Thyroid gland (tissue), 4 donors: ENCODE measurements at regions not wholly inside any gene's neighbourhood (a gene's known extent, or its start where the extent isn't known, plus 50 kb on each side); places are given as distances from the start of the nearest gene placed in this dataset.

Experiments
- DNase-seq, 2 donors: peaks; one replicate each; pipeline ENCODE4 v3.0.0-alpha.2; 2019
- H3K27ac ChIP-seq, 3 donors: fragments of 200-600 bp; sonication (generic); 1 replicate in 2 of 3; 2 replicates in 1 of 3; pipeline ENCODE4 v1.5.1; 2016 to 2019; ENCODE audit warnings: mild to moderate bottlenecking in 1 of 3, moderate library complexity in 1 of 3
- H3K27me3 ChIP-seq: fragments of 200-600 bp; sonication (generic); one replicate; pipeline ENCODE4 v1.5.1; 2019
- H3K36me3 ChIP-seq, 2 donors: fragments of 200-600 bp; sonication (generic); one replicate each; pipeline ENCODE4 v1.5.1; 2016 to 2019
- H3K4me1 ChIP-seq, 2 donors: fragments of 200-600 bp; sonication (generic); one replicate each; pipeline ENCODE4 v1.5.1; 2017 to 2019
- H3K4me3 ChIP-seq, 3 donors: fragments of 200-600 bp; sonication (generic); replicated peaks in 1 of 3; 1 replicate in 2 of 3; 2 replicates in 1 of 3; pipeline ENCODE4 v1.5.1; 2016; ENCODE audit warnings: mild to moderate bottlenecking in 1 of 3
- H3K9me3 ChIP-seq: fragments of 200-600 bp; sonication (generic); one replicate; pipeline ENCODE4 v1.5.1; 2017
- CTCF ChIP-seq, 6 experiments: fragments of 200-600 bp in 3 of 6; fragments of 450-650 bp in 3 of 6; sonication (generic) in 3 of 6; IDR thresholded peaks; one replicate each; pipeline ENCODE4 v1.5.1; 2016 to 2019; ENCODE audit warnings: antibody characterized with exemption in 6 of 6, mild to moderate bottlenecking in 2 of 6, inconsistent platforms in 1 of 6, moderate library complexity in 1 of 6
- POLR2A ChIP-seq, 2 donors: fragments of 450-650 bp; IDR thresholded peaks; one replicate each; pipeline ENCODE4 v1.6.1; 2017; ENCODE audit warnings: antibody characterized with exemption in 2 of 2, mild to moderate bottlenecking in 2 of 2, moderate library complexity in 1 of 2
- WGBS, 2 donors: methylation state at CpG; one replicate each; pipeline ENCODE4 v1.1.5; 2017; 5-methylcytosine and 5-hydroxymethylcytosine counted together
- intact Hi-C: fragments of 100-400 bp; cut with DNase I; formaldehyde crosslinking; loops from one replicate; pipeline ENCODE4 v1.15.1; 2023

GRCh38 chr1:47679301-47679791 is 241.5 kb downstream of the FOXD2 start:
- DNase-seq = no peak
- no peak overlapping the region for H3K27ac ChIP-seq
- TF ChIP-seq POLR2A (IDR thresholded peaks at IDR 0.05) = no peak
- TF ChIP-seq CTCF (IDR thresholded peaks at IDR 0.05) = no peak
- intact Hi-C loops = no loop called here
- H3K9me3 ChIP-seq = no peaks in the 10 kb centered on the region
- H3K4me3 ChIP-seq = no peak overlapping the region
- H3K4me1 ChIP-seq = no peaks in the 10 kb centered on the region
- 68 to 71% methylated on average over 6 of the region's 6 CpGs for WGBS, 2 donors
- no peaks in the 10 kb centered on the region for H3K36me3 ChIP-seq
- no peaks in the 10 kb centered on the region for H3K27me3 ChIP-seq

GRCh38 chr1:47679826-47680225 is 242.0 kb downstream of the FOXD2 start:
- H3K4me1 ChIP-seq = no peaks in the 10 kb centered on the region

DNA sequence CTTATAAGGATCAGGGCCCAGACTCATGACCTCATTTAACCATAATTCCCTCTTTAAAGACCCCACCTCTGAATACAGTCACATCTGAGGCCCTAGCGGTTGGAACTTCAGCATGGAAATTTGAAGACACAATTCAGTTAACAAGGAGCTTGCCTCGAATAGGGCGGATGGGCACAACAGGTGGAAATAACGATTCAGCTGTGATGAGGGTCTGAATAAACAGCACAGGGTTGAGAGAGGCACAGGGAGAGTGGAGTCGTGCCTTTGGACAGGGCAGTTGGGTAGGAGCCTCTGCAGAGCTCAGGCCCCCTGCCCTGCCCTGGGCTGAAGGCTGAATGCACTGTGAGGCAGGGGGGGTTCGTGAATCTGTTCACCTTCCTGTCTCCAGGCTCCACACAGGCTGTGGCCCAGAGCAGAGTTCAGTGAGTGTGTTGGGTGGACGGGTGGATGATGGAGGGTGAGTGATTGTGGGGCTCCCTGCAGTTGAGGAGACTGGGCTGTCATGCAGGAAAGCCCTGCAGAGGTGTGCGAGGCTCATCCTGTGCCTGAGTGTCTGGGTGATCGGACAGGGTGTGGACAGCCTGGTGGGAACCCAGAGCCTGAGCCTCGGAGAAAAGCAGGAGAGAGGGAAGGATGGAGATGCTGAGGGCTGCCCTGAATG is 243.1 kb downstream of the FOXD2 start:
- 79 to 82% methylated on average over 10 of the region's 10 CpGs for WGBS, 2 donors
- TF ChIP-seq CTCF (IDR thresholded peaks at IDR 0.05) (no peak), POLR2A (IDR thresholded peaks at IDR 0.05) (no peak)
- DNase-seq = no peak
- no peak overlapping the region for H3K4me3 ChIP-seq
- no peaks in the 10 kb centered on the region for H3K4me1 ChIP-seq
- no peak overlapping the region for H3K27ac ChIP-seq
- intact Hi-C loops = no loop called here
- no peaks in the 10 kb centered on the region for H3K36me3 ChIP-seq
- H3K9me3 ChIP-seq = no peaks in the 10 kb centered on the region
- H3K27me3 ChIP-seq = no peaks in the 10 kb centered on the region

More at GRCh38 chr1:47679826-47680225, 242.0 kb downstream of the FOXD2 start:
- Histone ChIP-seq H3K9me3 (no peaks in the 10 kb centered on the region), H3K27me3 (no peaks in the 10 kb centered on the region), H3K27ac (no peak overlapping the region), H3K36me3 (no peaks in the 10 kb centered on the region), H3K4me3 (no peak overlapping the region)
- no peak for TF ChIP-seq CTCF (IDR thresholded peaks at IDR 0.05)
- no peak for TF ChIP-seq POLR2A (IDR thresholded peaks at IDR 0.05)
- 88 to 93% methylated on average over 7 of the region's 7 CpGs for WGBS, 2 donors
- DNase-seq = no peak
- intact Hi-C loops = no loop called here

- no peaks in the 10 kb centered on the region for H3K27me3 ChIP-seq
These were observed 243.9 kb downstream of the FOXD2 start for GRCh38 chr1:47681735-47682134.

More at GRCh38 chr1:47681735-47682134, 243.9 kb downstream of the FOXD2 start:
- Histone ChIP-seq H3K4me1 (no peaks in the 10 kb centered on the region), H3K36me3 (no peaks in the 10 kb centered on the region), H3K9me3 (no peaks in the 10 kb centered on the region), H3K4me3 (no peak overlapping the region), H3K27ac (no peak overlapping the region)
- DNase-seq = no peak
- 94 to 99% methylated on average over 4 of the region's 4 CpGs for WGBS, 2 donors
- TF ChIP-seq CTCF (IDR thresholded peaks at IDR 0.05) = no peak
- intact Hi-C loops = no loop called here
